ENCODE measurements at regions not wholly inside any gene's neighbourhood (a gene's known extent, or its start where the extent isn't known, plus 50 kb on each side); places are given as distances from the start of the nearest gene placed in this dataset.

- no peaks in the 10 kb centered on the region for H3K27me3 Mint-ChIP-seq
- DNase-seq, result no peak
- no peak overlapping the region for H3K4me3 Mint-ChIP-seq
- H3K4me1 Mint-ChIP-seq, result no peaks in the 10 kb centered on the region
- no peak overlapping the region for H3K27ac Mint-ChIP-seq
- no peaks in the 10 kb centered on the region for H3K36me3 Mint-ChIP-seq
- peaks cover 0 to 3% (median 0%) of the 10 kb centered on the region in 7 donors for H3K9me3 Mint-ChIP-seq
- ATAC-seq (ENCODE audit: low read depth in 2 of 2), result no peak
Measured at GRCh38 chr4:63618883-63619718, 790.1 kb downstream of the TECRL start.

- Mint-ChIP-seq H3K27me3 (no peaks in the 10 kb centered on the region), H3K4me3 (no peak overlapping the region), H3K27ac (no peak overlapping the region), H3K4me1 (no peaks in the 10 kb centered on the region), H3K9me3 (peaks cover 3 to 10% (median 5%) of the 10 kb centered on the region in 7 donors), H3K36me3 (no peaks in the 10 kb centered on the region)
- DNase-seq (no peak), ATAC-seq (ENCODE audit: low read depth in 2 of 2) (no peak)
Measured at GRCh38 chr4:63607169-63607872, 801.9 kb downstream of the TECRL start.

- H3K36me3 Mint-ChIP-seq, result no peaks in the 10 kb centered on the region
- ATAC-seq (ENCODE audit: low read depth in 2 of 2) (no peak), DNase-seq (no peak)
- H3K27ac Mint-ChIP-seq, result no peak overlapping the region
- no peaks in the 10 kb centered on the region for H3K27me3 Mint-ChIP-seq
- no peak overlapping the region for H3K4me3 Mint-ChIP-seq
- H3K9me3 Mint-ChIP-seq, result peaks cover 4 to 15% (median 12%) of the 10 kb centered on the region in 7 donors
- no peaks in the 10 kb centered on the region for H3K4me1 Mint-ChIP-seq
Measured at GRCh38 chr4:63589796-63590195, 819.5 kb downstream of the TECRL start.

GRCh38 chr4:63583561-63583960, 825.7 kb downstream of the TECRL start:
- DNase-seq (no peak), ATAC-seq (ENCODE audit: low read depth in 2 of 2) (no peak)
- no peaks in the 10 kb centered on the region for H3K36me3 Mint-ChIP-seq
- no peaks in the 10 kb centered on the region for H3K4me1 Mint-ChIP-seq
- H3K27me3 Mint-ChIP-seq, result no peaks in the 10 kb centered on the region
- H3K4me3 Mint-ChIP-seq, result no peak overlapping the region
- H3K27ac Mint-ChIP-seq, result no peak overlapping the region
- peaks cover 0 to 13% (median 6%) of the 10 kb centered on the region in 7 donors for H3K9me3 Mint-ChIP-seq

- ATAC-seq (ENCODE audit: low read depth in 2 of 2), result no peak
- no peak overlapping the region for H3K4me3 Mint-ChIP-seq
- H3K9me3 Mint-ChIP-seq, result peaks cover 0 to 16% (median 6%) of the 10 kb centered on the region in 7 donors
- no peaks in the 10 kb centered on the region for H3K36me3 Mint-ChIP-seq
- DNase-seq, result no peak
- no peaks in the 10 kb centered on the region for H3K4me1 Mint-ChIP-seq
- no peak overlapping the region for H3K27ac Mint-ChIP-seq
- H3K27me3 Mint-ChIP-seq, result no peaks in the 10 kb centered on the region
Measured at GRCh38 chr4:63583007-63583406, 826.2 kb downstream of the TECRL start.

- Mint-ChIP-seq H3K27ac (no peak overlapping the region), H3K9me3 (peaks cover 0 to 20% (median 9%) of the 10 kb centered on the region in 7 donors), H3K27me3 (no peaks in the 10 kb centered on the region), H3K36me3 (no peaks in the 10 kb centered on the region), H3K4me1 (no peaks in the 10 kb centered on the region), H3K4me3 (no peak overlapping the region)
- no peak for DNase-seq
- no peak for ATAC-seq (ENCODE audit: low read depth in 2 of 2)
Measured at GRCh38 chr4:63580796-63581475, 828.3 kb downstream of the TECRL start.

GRCh38 chr4:63578383-63578782, 830.9 kb downstream of the TECRL start:
- Mint-ChIP-seq H3K27ac (no peak overlapping the region), H3K27me3 (no peaks in the 10 kb centered on the region), H3K9me3 (peaks cover 0 to 27% (median 13%) of the 10 kb centered on the region in 7 donors), H3K36me3 (no peaks in the 10 kb centered on the region), H3K4me1 (no peaks in the 10 kb centered on the region), H3K4me3 (no peak overlapping the region)
- ATAC-seq (ENCODE audit: low read depth in 2 of 2) (no peak), DNase-seq (no peak)

- Mint-ChIP-seq H3K4me1 (no peaks in the 10 kb centered on the region), H3K27me3 (no peaks in the 10 kb centered on the region), H3K9me3 (peaks cover 0 to 6% (median 0%) of the 10 kb centered on the region in 7 donors), H3K27ac (no peak overlapping the region), H3K4me3 (no peak overlapping the region), H3K36me3 (no peaks in the 10 kb centered on the region)
- ATAC-seq (ENCODE audit: low read depth in 2 of 2), result no peak
- DNase-seq, result no peak
Measured at GRCh38 chr4:63566658-63567057, 842.6 kb downstream of the TECRL start.

GRCh38 chr4:63563288-63564014, 845.8 kb downstream of the TECRL start:
- H3K4me1 Mint-ChIP-seq, result no peaks in the 10 kb centered on the region
- peaks cover 0 to 12% (median under 1%) of the 10 kb centered on the region in 7 donors for H3K9me3 Mint-ChIP-seq
- no peaks in the 10 kb centered on the region for H3K27me3 Mint-ChIP-seq
- ATAC-seq (ENCODE audit: low read depth in 2 of 2) (no peak), DNase-seq (no peak)
- H3K27ac Mint-ChIP-seq, result no peak overlapping the region
- no peak overlapping the region for H3K4me3 Mint-ChIP-seq
- H3K36me3 Mint-ChIP-seq, result no peaks in the 10 kb centered on the region

GRCh38 chr4:63558709-63559108, 850.5 kb downstream of the TECRL start:
- H3K36me3 Mint-ChIP-seq, result no peaks in the 10 kb centered on the region
- H3K9me3 Mint-ChIP-seq, result peaks cover 0 to 15% (median 3%) of the 10 kb centered on the region in 7 donors
- no peaks in the 10 kb centered on the region for H3K27me3 Mint-ChIP-seq
- no peaks in the 10 kb centered on the region for H3K4me1 Mint-ChIP-seq
- no peak overlapping the region for H3K4me3 Mint-ChIP-seq
- ATAC-seq (ENCODE audit: low read depth in 2 of 2) (no peak), DNase-seq (no peak)
- peak overlapping the region in 1 of 6 donors; percentile 54 for H3K27ac Mint-ChIP-seq

- H3K27ac Mint-ChIP-seq, result no peak overlapping the region
- no peak overlapping the region for H3K4me3 Mint-ChIP-seq
- H3K36me3 Mint-ChIP-seq, result no peaks in the 10 kb centered on the region
- DNase-seq (no peak), ATAC-seq (ENCODE audit: low read depth in 2 of 2) (no peak)
- H3K4me1 Mint-ChIP-seq, result no peaks in the 10 kb centered on the region
- no peaks in the 10 kb centered on the region for H3K27me3 Mint-ChIP-seq
- peaks cover 0 to 16% (median 4%) of the 10 kb centered on the region in 7 donors for H3K9me3 Mint-ChIP-seq
Measured at GRCh38 chr4:63556332-63556731, 852.9 kb downstream of the TECRL start.

- H3K36me3 Mint-ChIP-seq, result no peaks in the 10 kb centered on the region
- ATAC-seq (ENCODE audit: low read depth in 2 of 2) (no peak), DNase-seq (no peak)
- no peaks in the 10 kb centered on the region for H3K27me3 Mint-ChIP-seq
- H3K27ac Mint-ChIP-seq, result no peak overlapping the region
- no peak overlapping the region for H3K4me3 Mint-ChIP-seq
- H3K9me3 Mint-ChIP-seq, result peaks cover 0 to 11% (median 2%) of the 10 kb centered on the region in 7 donors
- H3K4me1 Mint-ChIP-seq, result no peaks in the 10 kb centered on the region
Measured at GRCh38 chr4:63553123-63553522, 856.1 kb downstream of the TECRL start.

- ATAC-seq (ENCODE audit: low read depth in 2 of 2) (no peak), DNase-seq (no peak)
- no peaks in the 10 kb centered on the region for H3K27me3 Mint-ChIP-seq
- no peak overlapping the region for H3K27ac Mint-ChIP-seq
- no peaks in the 10 kb centered on the region for H3K36me3 Mint-ChIP-seq
- H3K4me1 Mint-ChIP-seq, result no peaks in the 10 kb centered on the region
- peaks cover 0 to 24% (median 7%) of the 10 kb centered on the region in 7 donors for H3K9me3 Mint-ChIP-seq
- no peak overlapping the region for H3K4me3 Mint-ChIP-seq
Measured at GRCh38 chr4:63541828-63542227, 867.4 kb downstream of the TECRL start.
